ENCODE measurements at regions not wholly inside any gene's neighbourhood (a gene's known extent, or its start where the extent isn't known, plus 50 kb on each side); places are given as distances from the start of the nearest gene placed in this dataset.
"Not testable (repeated sequence)": the region's sequence is repeated elsewhere in the genome, so short reads cannot be mapped to it uniquely, and the experiment has no call there.

DNA sequence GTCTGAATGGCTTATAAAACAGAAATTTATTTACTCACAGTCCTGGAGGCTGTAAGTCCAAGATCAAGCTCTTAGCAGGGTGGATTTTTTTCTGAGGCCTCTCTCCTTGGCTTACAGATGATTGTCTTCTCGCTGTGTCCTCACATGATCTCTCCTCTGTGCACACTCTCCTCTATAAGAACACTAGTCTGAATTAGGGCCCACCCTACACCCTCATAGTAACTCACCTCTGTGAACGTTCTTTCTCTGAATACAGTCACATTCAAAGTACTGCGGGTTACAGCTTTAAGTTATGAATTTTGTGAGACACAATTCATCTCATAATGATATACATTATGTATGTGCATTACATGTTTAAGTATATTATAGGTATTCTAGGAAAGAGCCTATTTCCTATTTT is 135.7 kb upstream of the ATXN7L3B start:
- POLR2A ChIA-PET (ENCODE audit: unreplicated experiment): no interaction called here

GRCh38 chr12:74403221-74403470 is 134.5 kb upstream of the ATXN7L3B start:
- BruUV-seq (replicated peaks); H3K27me3 ChIP-seq (ENCODE audit: insufficient read depth, low read depth); H3K9me2 ChIP-seq (ENCODE audit: insufficient read depth); H3K36me3 ChIP-seq (ENCODE audit: low read depth); H3K27ac ChIP-seq; CTCF ChIA-PET; H3K79me2 ChIP-seq (ENCODE audit: low read depth); H4K20me1 ChIP-seq (ENCODE audit: insufficient read depth); H3F3A ChIP-seq (ENCODE audit: insufficient read depth, low read depth); H2AFZ ChIP-seq; intact Hi-C loops (cut with micrococcal nuclease; ENCODE audit: unreplicated experiment); H3K4me1 ChIP-seq (replicated peaks; ENCODE audit: insufficient read depth); H3K4me3 ChIP-seq; H3K4me2 ChIP-seq; POLR2A ChIA-PET (ENCODE audit: unreplicated experiment); DNase-seq; H3K9me3 ChIP-seq (ENCODE audit: insufficient read depth, low read depth): not testable (repeated sequence)

More for the DNA sequence above, 135.7 kb upstream of the ATXN7L3B start:
- H4K20me1 ChIP-seq (ENCODE audit: insufficient read depth): no peaks in the 10 kb centered on the region
- no peaks in the 10 kb centered on the region for H3K9me3 ChIP-seq (ENCODE audit: insufficient read depth, low read depth)
- CTCF ChIA-PET: interaction anchor here (0.6 kb wide), 1 partner anchor 72 kb away, joined by 4 read pairs; no protein-coding TSS in a partner anchor
- no peak overlapping the region for H3K27ac ChIP-seq
- no peak overlapping the region for H3K4me2 ChIP-seq
- no peaks in the 10 kb centered on the region for H3F3A ChIP-seq (ENCODE audit: insufficient read depth, low read depth)
- intact Hi-C loops (cut with micrococcal nuclease; ENCODE audit: unreplicated experiment): no loop called here
- H3K4me1 ChIP-seq (replicated peaks; ENCODE audit: insufficient read depth): no peaks in the 10 kb centered on the region
- no peaks in the 10 kb centered on the region for H3K36me3 ChIP-seq (ENCODE audit: low read depth)
- H3K9me2 ChIP-seq (ENCODE audit: insufficient read depth): no peaks in the 10 kb centered on the region
- no peak overlapping the region for H3K4me3 ChIP-seq
- H2AFZ ChIP-seq: no peak overlapping the region
- H3K27me3 ChIP-seq (ENCODE audit: insufficient read depth, low read depth): no peaks in the 10 kb centered on the region
- H3K79me2 ChIP-seq (ENCODE audit: low read depth): no peaks in the 10 kb centered on the region
- no peak for DNase-seq
- TF ChIP-seq CTCF (conservative IDR thresholded peaks at IDR 0.05) (no peak), EZH2 (IDR thresholded peaks at IDR 0.05; ENCODE audit: low read depth) (no peak)
- no TSS peak for BruUV-seq (replicated peaks)

DNA sequence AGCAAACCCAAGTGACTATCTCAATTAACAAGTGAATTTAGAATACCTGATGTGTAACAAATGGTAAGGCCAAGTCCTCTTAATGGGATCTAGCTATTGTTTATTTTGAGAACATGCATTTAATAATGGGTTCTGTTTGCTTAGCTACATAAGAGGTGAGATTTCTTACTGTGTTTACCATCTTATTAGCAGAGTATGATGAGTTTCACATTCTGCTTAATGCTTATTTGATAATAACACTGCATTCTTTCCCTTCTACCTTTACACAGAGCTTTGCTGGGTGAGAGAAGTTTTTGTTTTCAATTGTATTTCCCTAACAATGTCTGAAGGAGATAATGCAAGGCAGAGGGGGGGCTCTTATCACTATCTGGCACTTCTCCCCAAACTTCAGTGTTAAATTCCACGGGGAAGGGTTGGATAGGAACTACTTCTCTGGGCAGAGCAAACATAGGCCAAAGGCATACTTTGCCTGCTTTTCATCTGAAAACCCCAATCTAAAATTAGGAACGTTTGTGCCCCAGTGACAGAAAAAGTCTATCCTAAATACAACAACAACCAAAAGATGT is 129.0 kb upstream of the ATXN7L3B start:
- Histone ChIP-seq H3K27ac (no peak overlapping the region), H4K20me1 (ENCODE audit: insufficient read depth) (no peaks in the 10 kb centered on the region), H3F3A (ENCODE audit: insufficient read depth, low read depth) (no peaks in the 10 kb centered on the region), H3K9me3 (ENCODE audit: insufficient read depth, low read depth) (no peaks in the 10 kb centered on the region), H3K4me3 (no peak overlapping the region), H3K79me2 (ENCODE audit: low read depth) (no peaks in the 10 kb centered on the region), H3K4me1 (replicated peaks; ENCODE audit: insufficient read depth) (no peaks in the 10 kb centered on the region), H3K4me2 (no peak overlapping the region), H3K27me3 (ENCODE audit: insufficient read depth, low read depth) (no peaks in the 10 kb centered on the region), H3K9me2 (ENCODE audit: insufficient read depth) (no peaks in the 10 kb centered on the region), H2AFZ (no peak overlapping the region), H3K36me3 (ENCODE audit: low read depth) (no peaks in the 10 kb centered on the region)
- intact Hi-C loops (cut with micrococcal nuclease; ENCODE audit: unreplicated experiment): no loop called here
- CTCF ChIA-PET: no interaction called here
- TF ChIP-seq EZH2 (IDR thresholded peaks at IDR 0.05; ENCODE audit: low read depth) (no peak), CTCF (conservative IDR thresholded peaks at IDR 0.05) (no peak)
- no peak for DNase-seq
- no TSS peak for BruUV-seq (replicated peaks)
- POLR2A ChIA-PET (ENCODE audit: unreplicated experiment): no interaction called here

DNA sequence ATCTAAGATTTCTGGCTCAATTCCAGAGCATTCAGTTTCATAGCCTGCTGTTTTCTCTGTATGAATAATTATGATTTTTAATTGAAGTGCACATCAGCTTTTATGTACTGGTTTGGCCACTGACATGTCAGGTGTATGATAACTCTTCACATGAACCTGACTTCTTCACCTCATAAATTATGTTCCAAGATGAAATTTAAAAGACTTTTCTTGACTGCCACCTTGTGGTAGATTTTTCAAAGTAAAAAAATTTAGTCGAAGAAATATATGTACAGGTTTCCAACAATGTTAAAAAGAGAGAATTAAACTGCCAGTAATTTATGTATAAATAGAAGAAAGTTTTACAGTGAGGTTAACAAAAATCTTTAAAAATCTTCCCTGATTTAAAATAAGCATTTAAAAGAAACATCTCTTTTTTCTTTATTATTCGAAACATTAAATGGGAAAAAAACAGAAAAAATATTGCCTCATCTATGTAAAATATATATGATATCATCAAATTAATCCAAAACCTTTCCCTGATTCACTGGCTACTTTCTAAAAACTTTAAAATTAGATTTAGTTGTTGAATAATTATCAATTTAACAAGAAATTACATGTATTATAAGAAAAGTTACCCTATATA is 124.9 kb upstream of the ATXN7L3B start:
- intact Hi-C loops (cut with micrococcal nuclease; ENCODE audit: unreplicated experiment): loop anchor here (5.0 kb wide), 2 partner anchors 125 to 390 kb away; partner anchors contain the start of gene ATXN7L3B
- Histone ChIP-seq H3K4me2 (no peak overlapping the region), H3K36me3 (ENCODE audit: low read depth) (no peaks in the 10 kb centered on the region), H4K20me1 (ENCODE audit: insufficient read depth) (peaks cover 3% of the 10 kb centered on the region; the same call in 1 of the 2 replicates), H3K27me3 (ENCODE audit: insufficient read depth, low read depth) (no peaks in the 10 kb centered on the region), H3K9me2 (ENCODE audit: insufficient read depth) (no peaks in the 10 kb centered on the region), H3K9me3 (ENCODE audit: insufficient read depth, low read depth) (no peaks in the 10 kb centered on the region), H3K4me1 (replicated peaks; ENCODE audit: insufficient read depth) (no peaks in the 10 kb centered on the region), H3K4me3 (no peak overlapping the region), H3K27ac (no peak overlapping the region), H3F3A (ENCODE audit: insufficient read depth, low read depth) (no peaks in the 10 kb centered on the region), H3K79me2 (ENCODE audit: low read depth) (no peaks in the 10 kb centered on the region), H2AFZ (no peak overlapping the region)
- TF ChIP-seq CTCF (conservative IDR thresholded peaks at IDR 0.05) (peak; percentile 69), EZH2 (IDR thresholded peaks at IDR 0.05; ENCODE audit: low read depth) (no peak)
- no peak for DNase-seq
- CTCF ChIA-PET: interaction anchor here (0.6 kb wide), 1 partner anchor 12 kb away, joined by 3 read pairs; no protein-coding TSS in a partner anchor
- BruUV-seq (replicated peaks): no TSS peak
- POLR2A ChIA-PET (ENCODE audit: unreplicated experiment): no interaction called here
